NCI-H748 treated with DMSO at 0.1 percent for 48 hours (cell line): ENCODE measurements at regions not wholly inside any gene's neighbourhood (a gene's known extent, or its start where the extent isn't known, plus 50 kb on each side); places are given as distances from the start of the nearest gene placed in this dataset.

ENCODE experiments used
- DNase-seq: peaks from one replicate; lab custom pipeline; 2025; lab: John Stamatoyannopoulos, UW

DNA sequence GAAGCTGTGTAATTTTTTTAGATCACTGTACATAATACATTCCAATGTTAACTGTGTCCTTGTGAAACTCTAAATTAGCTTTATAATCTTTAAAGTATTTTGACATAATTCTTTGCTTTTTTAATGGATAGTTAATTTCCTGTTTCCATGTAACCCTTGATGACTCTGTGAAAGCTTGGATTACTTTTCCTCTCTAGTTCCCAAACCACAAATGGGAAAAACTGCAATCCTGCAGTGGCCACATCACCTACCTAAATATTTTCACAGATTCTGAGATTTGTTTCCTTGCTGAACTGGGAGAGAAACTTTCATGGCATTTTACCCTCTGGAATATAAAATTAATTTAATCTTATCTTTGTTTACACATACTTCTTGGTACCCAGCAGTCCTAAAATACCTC is 161.6 kb upstream of the CCDC68 start:
- DNase-seq = no peak

GRCh38 chr18:55119434-55119833 is 160.2 kb upstream of the CCDC68 start:
- DNase-seq = no peak

DNA sequence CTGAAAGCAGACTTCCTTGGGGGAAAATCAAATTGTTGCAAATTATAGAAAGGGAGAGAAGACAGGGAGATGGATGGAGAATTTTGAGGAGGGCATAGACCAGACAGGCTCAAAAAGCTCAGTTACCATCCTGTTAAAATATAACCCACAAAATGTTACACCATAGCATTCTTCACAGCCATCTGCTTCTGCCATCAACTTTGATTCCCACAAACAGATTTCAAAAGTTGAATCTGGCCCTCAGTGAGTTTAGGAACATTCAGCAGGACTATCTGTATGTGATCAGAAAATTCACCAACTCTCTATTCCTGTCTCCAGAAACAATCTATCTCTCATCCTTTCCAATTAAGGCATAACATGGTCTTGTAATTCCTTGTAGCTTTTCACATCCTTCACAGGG is 159.8 kb upstream of the CCDC68 start:
- DNase-seq = no peak

GRCh38 chr18:55116863-55117262 is 157.6 kb upstream of the CCDC68 start:
- no peak for DNase-seq

DNA sequence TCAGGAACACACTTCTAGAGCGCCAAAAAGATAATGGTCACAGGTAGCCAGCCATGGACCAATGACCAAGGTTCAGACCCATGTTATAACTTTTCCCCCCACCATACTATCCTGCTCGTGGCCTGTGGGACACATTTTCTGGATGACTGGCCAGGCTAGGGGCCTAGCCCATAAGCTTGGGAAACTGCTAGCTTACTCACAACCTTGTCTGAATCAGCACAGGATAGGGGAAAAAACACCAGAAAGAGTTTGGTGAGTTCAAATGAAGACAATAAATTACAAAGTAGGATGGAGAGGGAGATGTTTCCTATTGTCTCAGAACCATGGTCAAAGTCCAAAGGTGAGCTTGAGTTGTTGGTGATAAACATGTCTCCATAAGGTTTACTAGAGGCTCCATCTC is 156.3 kb upstream of the CCDC68 start:
- DNase-seq = no peak

DNA sequence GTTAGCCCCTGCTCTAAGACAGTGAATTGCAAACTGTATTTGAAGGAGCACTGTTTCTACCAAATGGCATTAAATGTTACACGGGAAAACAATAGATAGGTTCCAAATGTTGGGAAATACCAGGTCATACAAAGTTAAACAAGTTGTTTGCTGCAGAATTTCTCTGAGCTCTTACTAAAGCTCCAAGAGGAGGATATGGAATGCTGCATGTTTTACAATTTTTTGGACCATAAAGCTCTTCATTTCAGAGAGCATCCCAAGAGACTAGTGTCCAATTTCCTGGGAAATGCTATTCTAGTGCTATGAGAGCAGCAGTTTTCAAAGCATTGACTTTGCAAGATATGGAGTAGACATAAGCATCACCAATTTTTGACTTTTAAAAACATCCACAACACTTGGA is 155.6 kb upstream of the CCDC68 start:
- DNase-seq = no peak

DNA sequence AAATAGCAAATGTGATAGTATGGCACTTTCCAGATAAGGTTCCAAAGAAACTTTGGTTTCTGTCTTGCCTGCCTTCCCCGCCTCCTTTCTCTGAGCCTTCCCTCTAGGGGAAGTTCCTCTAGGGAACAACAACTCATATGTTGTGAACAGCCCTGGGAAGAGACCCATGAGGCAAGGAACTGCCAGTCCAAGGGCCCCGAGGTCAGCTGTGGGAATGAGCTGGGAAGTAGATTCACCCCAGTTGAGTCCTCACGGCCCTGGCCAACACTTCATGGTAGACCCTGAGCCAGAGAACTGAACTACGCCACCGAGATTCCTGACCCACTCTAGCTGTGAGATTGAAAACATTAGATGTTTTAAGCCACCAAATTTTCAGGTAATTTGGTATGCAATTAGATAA is 154.5 kb upstream of the CCDC68 start:
- no peak for DNase-seq

DNA sequence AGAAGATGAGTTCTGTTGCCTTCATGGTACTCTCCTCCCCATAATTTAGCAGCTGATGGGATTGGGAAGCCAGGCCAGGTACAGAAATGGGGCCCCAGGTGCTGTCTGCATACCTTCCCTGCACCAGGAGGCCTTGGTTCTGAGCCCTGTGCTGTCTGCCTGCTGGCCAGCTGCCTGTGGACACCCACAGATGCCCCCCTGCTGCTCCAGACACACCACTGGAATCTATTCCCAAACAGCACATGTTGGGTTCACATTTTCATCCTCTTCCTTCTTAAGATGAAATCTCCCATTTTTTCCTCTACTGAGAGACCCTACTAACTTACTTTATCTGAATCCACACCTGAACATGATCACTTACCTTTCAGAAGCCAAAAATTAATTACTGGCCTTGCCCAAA is 152.0 kb upstream of the CCDC68 start:
- no peak for DNase-seq

DNA sequence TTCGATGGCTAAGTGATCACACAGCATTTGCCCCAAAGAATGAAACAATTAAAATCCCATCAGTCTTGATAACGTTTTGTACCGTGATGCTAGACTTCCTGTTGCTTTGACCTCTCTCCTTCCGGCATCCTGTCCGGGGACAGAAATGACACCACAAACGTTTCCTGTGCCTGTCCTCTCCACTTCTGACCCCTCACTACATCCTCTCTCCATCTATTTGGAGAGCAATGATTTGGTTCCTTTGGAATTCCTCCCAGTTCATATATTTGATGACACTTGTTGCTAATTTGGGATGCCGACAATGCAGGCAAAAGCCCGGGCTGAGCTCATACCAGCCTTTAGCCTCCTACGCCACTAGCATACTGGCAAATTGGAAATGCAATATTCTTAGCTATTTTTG is 151.2 kb upstream of the CCDC68 start:
- DNase-seq = no peak

DNA sequence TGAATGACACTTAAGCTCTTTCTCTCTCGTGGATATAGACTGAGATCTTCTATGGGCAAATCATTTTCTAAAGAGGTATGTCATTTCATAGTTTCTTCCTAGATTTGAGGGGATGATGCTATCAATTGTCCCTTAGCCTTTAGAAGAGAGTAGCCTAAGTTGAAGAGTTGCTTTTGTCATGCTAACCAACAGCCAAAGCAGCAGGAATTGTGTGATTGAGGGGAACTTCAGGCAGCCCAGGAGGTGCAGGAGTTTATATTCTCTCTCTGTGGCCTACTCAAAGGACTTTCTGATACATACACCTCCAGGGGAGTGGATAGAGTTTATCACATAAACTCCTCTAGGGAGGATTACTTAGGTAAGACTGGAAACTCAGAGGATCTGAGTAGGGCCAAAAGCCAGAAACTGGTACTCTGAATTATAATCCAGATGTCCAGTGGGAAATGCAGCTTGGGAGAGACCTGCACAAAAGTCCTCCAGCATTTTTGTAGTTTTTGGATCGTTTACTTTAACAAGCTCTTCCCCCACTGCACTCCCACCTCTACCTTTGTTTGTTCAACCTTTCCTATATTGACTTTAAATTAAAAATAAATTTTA is 150.7 kb upstream of the CCDC68 start:
- DNase-seq = no peak

DNA sequence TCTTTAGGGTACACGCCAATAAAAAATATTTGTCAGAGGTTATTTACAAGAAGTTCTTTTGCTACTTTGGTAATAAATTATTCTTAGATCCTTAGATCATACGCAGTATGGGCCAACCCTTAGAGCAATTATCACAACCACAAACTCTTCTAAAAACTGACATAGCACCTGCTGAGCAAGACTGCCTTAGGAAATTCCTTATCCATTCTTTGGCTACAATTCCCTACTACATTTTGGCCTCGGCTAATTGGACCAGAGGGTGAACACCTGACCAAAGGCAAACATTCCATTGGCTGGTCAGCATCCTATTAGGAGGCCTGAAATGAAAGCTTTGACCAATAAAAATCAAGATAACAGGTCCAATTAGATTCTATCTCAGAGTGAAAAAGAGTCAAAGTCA is 147.6 kb upstream of the CCDC68 start:
- DNase-seq = no peak

GRCh38 chr18:55106466-55106865 is 147.2 kb upstream of the CCDC68 start:
- no peak for DNase-seq

DNA sequence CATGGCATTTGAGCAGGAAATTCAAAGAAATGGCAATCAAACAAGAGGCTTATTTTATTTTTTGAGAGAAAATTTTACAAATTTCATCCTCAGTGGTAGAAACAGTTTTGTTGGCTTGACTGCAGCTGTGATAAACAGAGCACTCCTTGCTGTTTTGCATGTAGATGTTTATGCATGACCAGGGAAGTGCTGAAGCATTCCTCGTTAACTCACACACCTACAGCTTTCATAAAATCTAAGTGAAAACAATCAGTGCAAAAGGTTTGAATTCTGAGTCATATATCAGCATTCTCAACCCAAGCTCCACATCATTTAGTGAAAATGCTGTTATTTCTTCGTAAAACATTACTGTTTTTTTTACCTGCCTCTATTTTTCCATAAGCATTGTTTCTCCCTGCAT is 146.6 kb upstream of the CCDC68 start:
- no peak for DNase-seq

DNA sequence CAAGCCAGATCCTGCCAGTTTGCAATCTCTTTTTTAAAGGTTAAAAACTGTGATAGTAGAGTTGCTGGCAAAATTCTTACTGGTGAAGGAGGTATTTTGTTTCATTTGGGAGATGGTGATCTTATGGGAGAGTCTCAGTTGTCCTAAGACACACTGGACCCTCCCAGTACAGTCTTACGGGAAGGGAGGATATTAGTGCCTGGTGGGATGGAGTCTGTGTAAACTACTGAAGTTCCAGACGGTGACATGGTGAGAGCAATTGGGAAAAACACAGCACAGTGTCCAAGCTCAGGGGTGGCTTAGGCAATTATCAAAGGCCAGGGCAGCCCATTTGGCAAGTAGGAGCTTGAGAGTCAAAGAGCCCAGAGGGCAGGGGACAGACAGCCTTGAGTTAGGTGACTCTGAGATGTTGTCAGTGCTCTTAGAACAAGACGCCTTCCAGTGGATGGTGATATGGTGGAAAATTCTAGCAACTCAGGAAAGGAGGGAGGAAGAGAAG is 143.7 kb upstream of the CCDC68 start:
- DNase-seq = no peak

- DNase-seq = no peak
These were observed 143.2 kb upstream of the CCDC68 start for GRCh38 chr18:55102501-55102900.

- DNase-seq = no peak
These were observed 142.2 kb upstream of the CCDC68 start for GRCh38 chr18:55101458-55101824.

DNA sequence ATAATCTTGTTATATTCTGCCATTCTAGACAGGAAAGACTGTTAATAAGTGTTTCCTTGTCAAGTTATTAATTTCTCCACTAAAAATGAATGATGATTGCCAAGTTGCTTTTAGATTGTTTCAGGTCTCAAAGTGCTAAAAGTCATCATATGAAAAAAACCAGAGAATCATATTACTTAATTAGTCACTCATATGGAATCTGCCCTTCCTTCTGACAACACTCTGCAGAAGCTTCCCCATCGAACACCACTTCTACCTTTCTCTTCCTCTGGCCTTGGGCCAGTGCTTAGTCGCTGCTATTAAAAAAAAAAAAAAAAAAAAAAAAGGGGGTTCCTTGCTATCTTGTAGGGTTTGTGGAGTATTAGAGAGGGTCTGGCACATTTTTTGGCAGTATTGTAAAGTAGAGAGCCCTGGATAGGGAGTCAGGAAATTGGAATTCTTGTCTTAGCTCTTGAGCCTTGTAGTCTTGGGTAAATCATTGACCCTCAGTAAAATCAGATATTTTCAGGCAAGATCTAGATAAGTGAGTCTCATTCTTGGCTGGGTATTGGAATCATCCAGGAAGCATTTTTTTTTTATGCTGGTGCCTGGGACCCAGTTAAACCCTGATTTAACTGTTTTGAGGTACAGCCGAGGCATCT is 141.7 kb upstream of the CCDC68 start:
- DNase-seq = no peak

DNA sequence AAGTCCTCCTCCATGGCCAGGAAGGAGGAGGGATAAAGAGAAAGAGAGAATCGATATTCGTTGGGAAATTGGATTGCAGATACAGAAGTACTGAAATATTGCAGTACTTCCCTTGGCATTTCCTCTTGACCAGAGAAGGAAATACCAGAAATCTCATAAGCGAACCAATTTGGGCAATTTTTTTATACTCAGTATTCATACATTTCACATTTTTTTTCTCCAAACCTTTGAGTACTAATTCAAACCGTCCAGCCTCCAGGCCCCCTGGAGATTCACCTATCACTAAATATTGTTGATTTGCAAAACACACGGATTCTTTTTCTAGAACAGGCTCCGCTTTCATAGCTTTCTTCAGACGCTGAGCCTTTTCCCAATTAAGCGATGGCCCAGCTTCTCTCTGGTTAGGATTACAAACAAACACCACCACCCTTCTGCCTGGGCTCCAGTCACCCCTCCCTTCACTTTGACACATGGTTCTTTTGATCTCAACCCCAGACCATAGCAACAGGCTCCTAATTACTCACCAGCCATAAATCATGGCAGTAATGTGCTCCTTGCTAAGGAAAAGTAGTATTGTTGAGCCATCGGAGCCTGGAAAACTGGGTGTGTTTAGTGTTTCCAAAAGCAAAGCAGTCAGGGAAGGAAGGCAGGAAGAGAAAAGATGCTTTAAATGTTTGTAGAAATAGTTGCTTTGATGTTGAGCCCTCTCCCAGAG is 138.4 kb upstream of the CCDC68 start:
- DNase-seq = peak; percentile 82

DNA sequence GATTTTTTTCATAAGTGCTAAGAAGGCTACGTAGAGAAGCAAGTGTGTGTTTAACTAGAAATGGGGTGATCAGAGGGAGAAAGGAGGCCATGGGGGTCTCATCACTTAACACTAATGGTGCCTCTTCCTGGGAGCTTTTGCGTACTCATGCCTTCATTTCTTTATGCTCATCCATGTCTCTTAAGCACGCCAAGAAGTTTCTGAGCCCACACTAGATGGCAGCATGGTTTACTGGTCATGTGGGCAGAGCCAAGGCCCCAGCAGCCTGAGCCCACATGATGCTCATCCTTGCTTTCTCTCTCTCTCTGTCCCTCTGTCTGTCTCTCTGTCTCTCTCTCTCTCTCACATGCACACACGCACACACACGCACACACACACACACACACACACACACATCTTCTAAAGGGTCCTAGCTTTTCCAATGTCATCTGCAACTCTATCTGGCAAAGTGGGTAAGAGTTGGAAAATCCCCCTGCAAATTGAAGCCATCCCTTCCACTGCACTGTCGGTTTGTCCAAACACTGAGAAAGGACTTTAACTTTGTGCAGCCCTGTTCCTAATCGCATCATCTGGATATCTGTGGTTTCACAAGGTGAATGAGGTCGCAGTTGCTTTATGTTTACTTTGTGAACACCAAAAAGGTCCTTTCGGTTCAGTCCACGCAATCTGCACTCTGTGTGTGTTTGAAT is 137.1 kb upstream of the CCDC68 start:
- peak; percentile 21 for DNase-seq

- DNase-seq = peak; percentile 23
These were observed 136.3 kb upstream of the CCDC68 start for GRCh38 chr18:55095584-55095983.

DNA sequence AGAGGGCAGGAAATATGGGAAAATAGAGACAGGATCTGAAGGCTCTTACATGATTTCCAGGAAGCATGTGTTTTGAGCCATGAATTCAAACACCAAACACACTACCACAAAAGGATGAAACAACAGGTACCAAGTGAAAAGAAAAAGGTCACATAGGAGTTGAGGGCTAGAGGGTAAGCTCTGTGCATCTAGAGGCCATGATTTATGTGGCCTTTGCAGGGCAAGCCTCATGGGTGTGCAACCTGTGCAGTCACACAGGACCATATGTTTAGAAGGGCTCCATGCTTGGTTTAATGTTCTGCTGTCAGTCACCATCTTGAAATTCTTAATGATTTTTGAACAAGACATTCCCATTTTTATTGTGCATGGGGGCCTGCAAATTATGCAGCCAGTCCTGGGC is 134.5 kb upstream of the CCDC68 start:
- DNase-seq = no peak

DNA sequence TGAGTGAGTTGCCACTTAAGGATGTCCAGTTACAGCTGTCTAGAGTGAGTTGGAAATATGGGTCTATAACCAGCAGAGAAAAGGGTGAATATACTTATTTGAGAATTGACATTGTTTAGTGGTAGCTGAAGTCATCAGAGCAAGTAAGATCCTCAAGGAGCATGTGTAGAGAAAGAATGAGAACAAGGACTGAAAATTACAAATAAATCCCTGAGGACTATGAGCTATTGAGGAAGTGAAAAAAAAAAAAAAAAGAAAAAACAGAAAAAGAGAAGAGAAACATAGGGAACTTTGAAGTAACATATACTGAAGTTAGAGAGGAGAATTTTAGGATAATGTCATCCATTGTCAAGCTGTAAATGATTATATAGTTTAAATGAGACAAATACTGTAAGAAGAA is 134.0 kb upstream of the CCDC68 start:
- DNase-seq = no peak

GRCh38 chr18:55092166-55092565 is 132.9 kb upstream of the CCDC68 start:
- no peak for DNase-seq
